NCI-H1694 (cell line): ENCODE measurements at regions not wholly inside any gene's neighbourhood (a gene's known extent, or its start where the extent isn't known, plus 50 kb on each side); places are given as distances from the start of the nearest gene placed in this dataset.
"Not testable (repeated sequence)": the region's sequence is repeated elsewhere in the genome, so short reads cannot be mapped to it uniquely, and the experiment has no call there.

Experiments used
- DNase-seq: peaks from one replicate; lab custom pipeline; 2025; lab: John Stamatoyannopoulos, UW

GRCh38 chr10:53335803-53336422 is 563.3 kb upstream of the MBL2 start:
- DNase-seq, result not testable (repeated sequence)

- no peak for DNase-seq
These were observed 558.9 kb upstream of the MBL2 start for GRCh38 chr10:53331460-53331859.

GRCh38 chr10:53326401-53327305 is 554.1 kb upstream of the MBL2 start:
- not testable (repeated sequence) for DNase-seq

DNA sequence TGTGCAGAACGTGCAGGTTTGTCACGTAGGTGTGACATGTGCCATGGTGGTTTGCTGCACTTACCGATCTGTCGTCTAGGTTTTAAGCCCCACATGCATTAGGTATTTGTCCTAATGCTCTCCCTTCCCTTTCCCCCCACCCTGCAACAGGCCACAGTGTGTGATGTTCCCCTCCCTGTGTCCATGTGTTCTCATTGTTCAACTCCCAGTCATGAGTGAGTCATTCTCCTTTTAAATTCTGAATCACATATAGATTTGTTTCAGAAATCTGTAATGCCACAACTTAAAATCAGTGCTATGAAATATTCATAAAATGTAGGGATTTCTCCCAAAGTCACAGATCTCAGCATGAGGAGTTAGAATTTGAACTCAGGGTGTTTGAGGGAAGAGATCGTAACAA is 552.5 kb upstream of the MBL2 start:
- no peak for DNase-seq

- no peak for DNase-seq
These were observed 543.1 kb upstream of the MBL2 start for GRCh38 chr10:53315709-53316108.

GRCh38 chr10:53314876-53315275 is 542.3 kb upstream of the MBL2 start:
- no peak for DNase-seq

- no peak for DNase-seq
These were observed 525.9 kb upstream of the MBL2 start for GRCh38 chr10:53298443-53298842.

DNA sequence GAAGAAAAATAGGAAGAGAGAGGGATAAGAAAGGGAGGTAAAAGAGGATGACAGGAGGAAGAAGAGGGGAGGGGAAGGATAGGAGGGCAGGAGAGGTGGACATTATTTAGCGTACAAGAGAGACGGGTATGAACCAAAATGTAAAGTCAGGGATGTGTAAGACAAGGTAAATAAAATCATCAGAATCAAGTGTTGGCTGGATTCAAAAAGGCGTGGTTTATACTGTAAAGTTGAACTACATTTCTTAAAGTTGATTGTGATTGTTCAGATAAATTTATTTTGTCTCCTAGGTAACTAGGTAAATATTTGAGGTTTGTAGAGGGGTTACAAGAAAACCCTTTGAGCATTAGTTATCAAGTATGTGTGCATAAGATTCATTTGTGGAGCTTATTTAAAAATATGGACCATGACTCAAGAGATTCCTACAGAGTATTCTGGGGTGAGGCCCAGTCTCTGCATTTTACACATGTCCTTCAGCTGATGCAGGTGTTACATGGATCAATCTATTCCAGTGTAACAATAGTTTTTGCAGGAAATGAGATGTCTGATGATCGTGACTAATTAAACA is 512.1 kb upstream of the MBL2 start:
- DNase-seq, result no peak

DNA sequence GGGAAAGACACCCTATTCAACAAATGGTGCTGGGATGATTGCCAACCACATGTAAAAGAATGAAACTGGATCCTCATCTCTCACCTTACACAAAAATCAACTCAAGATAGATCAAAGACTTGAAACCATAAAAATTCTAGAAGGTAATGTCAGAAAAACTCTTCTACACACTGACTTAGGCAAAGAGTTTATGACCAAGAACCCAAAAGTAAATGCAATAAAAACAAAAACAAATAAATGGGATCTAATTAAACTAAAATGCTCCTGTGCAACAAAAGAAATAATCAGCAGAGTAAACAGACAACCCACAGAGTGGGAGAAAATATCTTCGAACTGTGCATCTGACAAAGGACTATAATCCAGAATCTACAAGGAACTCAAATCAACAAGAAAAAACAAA is 504.2 kb upstream of the MBL2 start:
- DNase-seq, result no peak

DNA sequence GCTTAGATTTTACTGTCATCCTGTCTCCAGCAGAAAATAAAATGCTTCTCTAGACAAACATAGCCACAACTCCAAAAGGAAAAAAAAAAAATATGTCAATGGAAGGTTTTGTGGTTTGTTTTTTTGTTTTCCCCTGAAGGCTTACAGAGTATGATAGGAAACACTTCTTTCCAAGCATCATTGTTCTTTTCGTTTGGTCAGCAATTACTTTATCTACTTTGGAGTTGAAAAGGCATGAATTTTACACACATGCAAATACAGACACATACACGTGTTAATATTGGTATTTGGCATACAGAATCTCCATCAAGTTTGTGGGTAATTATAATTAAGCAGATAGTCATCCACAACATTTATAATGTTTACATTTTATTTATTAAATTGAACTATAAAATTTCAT is 496.9 kb upstream of the MBL2 start:
- DNase-seq, result no peak

DNA sequence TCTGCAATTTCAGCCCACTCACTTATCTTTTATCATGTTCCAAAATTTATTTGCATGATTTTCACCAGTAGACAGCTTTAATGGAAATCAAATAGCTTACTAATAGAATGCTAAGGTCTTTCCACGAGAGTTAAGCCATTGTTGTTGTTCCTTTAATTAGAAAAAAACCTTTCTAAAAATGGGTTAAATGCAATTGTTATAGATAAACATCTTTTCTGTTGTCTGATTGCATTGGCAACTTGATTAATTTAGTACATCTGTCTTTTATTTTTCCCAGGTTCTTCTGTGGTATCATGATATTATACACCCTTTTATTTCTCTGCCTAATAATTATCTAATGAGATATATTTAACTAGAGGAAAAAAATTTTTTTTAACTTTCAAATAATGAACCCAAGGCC is 487.6 kb upstream of the MBL2 start:
- no peak for DNase-seq

GRCh38 chr10:53256623-53257022 is 484.0 kb upstream of the MBL2 start:
- no peak for DNase-seq

DNA sequence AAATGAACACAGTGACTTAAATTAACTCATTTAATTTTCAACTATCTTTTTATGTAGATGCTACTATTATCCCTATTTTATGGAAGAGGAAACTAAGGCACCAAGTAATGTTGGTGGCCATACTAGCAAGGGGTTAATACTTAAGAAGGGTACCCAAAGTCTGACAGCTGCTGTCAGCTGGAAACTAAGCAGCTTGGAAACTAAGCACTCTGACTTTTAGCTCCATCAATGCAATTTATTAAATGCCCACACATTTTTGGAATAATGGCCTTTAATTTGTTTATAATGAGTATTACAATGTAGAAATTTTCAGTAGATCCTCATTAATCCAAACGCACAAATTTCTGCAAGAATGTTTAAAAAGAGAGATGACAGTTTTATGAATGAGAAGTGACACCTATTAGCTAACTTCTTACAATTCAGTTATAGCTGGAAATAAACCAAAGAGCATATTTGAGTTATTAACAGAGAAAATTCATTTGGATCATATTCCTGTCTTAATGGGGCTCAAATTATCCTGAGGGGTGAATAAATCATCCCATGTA is 483.1 kb upstream of the MBL2 start:
- DNase-seq, result no peak

- DNase-seq, result no peak
These were observed 480.6 kb upstream of the MBL2 start for GRCh38 chr10:53253221-53253620.

GRCh38 chr10:53239873-53240272 is 467.3 kb upstream of the MBL2 start:
- no peak for DNase-seq

DNA sequence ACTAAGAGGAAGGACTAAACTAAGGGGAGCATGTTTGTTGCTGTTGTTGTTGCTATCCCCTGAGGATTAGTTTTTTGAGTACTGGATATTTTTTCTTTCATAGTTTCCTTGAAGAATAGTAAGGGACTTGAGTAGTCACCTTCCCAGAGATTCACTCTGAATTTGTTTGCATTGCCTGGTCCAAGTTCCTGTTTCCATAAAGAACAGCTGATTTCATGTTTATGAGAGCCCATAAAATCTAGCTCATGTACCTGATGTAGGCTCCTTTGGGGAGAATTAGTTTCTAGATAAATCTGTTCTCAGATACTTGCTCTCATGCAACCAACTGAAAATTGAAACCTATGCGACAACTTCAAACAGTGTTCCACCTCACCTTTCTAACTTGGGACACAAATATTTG is 464.4 kb upstream of the MBL2 start:
- DNase-seq, result no peak

- DNase-seq, result no peak
These were observed 461.2 kb upstream of the MBL2 start for GRCh38 chr10:53233749-53234148.

GRCh38 chr10:53230651-53231050 is 458.1 kb upstream of the MBL2 start:
- DNase-seq, result no peak

GRCh38 chr10:53223851-53224250 is 451.3 kb upstream of the MBL2 start:
- DNase-seq, result no peak

- no peak for DNase-seq
These were observed 450.2 kb upstream of the MBL2 start for GRCh38 chr10:53222806-53223205.

- DNase-seq, result no peak
These were observed 437.5 kb upstream of the MBL2 start for GRCh38 chr10:53209944-53210611.

- DNase-seq, result no peak
These were observed 411.1 kb upstream of the MBL2 start for GRCh38 chr10:53183733-53184132.
